Karpas-422 (cell line): ENCODE measurements at regions not wholly inside any gene's neighbourhood (a gene's known extent, or its start where the extent isn't known, plus 50 kb on each side); places are given as distances from the start of the nearest gene placed in this dataset.

Source experiments
- DNase-seq: peaks from one replicate; pipeline ENCODE4 v3.0.0-alpha.2; 2015
- H2AFZ ChIP-seq: fragments of 200-600 bp; sonication (generic); 2 replicates; pipeline ENCODE4 v1.6.1; 2014; ENCODE audit warnings: antibody characterized with exemption, low read length, mixed read lengths
- H3K27ac ChIP-seq: fragments of 200-600 bp; sonication (generic); 2 replicates; pipeline ENCODE4 v1.5.1; 2014; ENCODE audit warnings: mild to moderate bottlenecking, low read length, moderate library complexity
- H3K27me3 ChIP-seq: fragments of 200-600 bp; sonication (generic); 2 replicates; pipeline ENCODE4 v1.6.1; 2014; ENCODE audit warnings: low read length, mixed read lengths
- H3K36me3 ChIP-seq: fragments of 200-600 bp; sonication (generic); 2 replicates; pipeline ENCODE4 v1.6.1; 2014; ENCODE audit warnings: low read length, mixed read lengths; ENCODE audit not compliant: insufficient read depth
- H3K4me1 ChIP-seq: fragments of 200-600 bp; sonication (generic); 2 replicates; pipeline ENCODE4 v1.6.1; 2014; ENCODE audit warnings: mild to moderate bottlenecking, low read length, mixed read lengths
- H3K4me2 ChIP-seq: fragments of 200-600 bp; sonication (generic); 2 replicates; pipeline ENCODE4 v1.6.1; 2014; ENCODE audit warnings: low read length, low read depth, mild to moderate bottlenecking; ENCODE audit not compliant: poor library complexity, severe bottlenecking
- H3K4me3 ChIP-seq: fragments of 200-600 bp; sonication (generic); 2 replicates; pipeline ENCODE4 v1.5.1; 2014; ENCODE audit warnings: mild to moderate bottlenecking, antibody characterized with exemption, low read length, mixed read lengths
- H3K79me2 ChIP-seq: fragments of 200-600 bp; sonication (generic); 2 replicates; pipeline ENCODE4 v1.6.1; 2014; ENCODE audit warnings: mild to moderate bottlenecking, low read length, mixed read lengths
- H3K9ac ChIP-seq: fragments of 200-600 bp; sonication (generic); 2 replicates; pipeline ENCODE4 v1.6.0; 2014; ENCODE audit warnings: low read length
- H3K9me2 ChIP-seq: fragments of 200-600 bp; sonication (generic), shearing (Covaris generic); replicated peaks from 2 replicates; pipeline ENCODE4 v1.6.0; 2014; ENCODE audit warnings: mild to moderate bottlenecking, low read length, moderate library complexity; ENCODE audit not compliant: insufficient read depth
- H3K9me3 ChIP-seq: fragments of 300-700, 200-600 bp; sonication (generic); 2 replicates; pipeline ENCODE4 v1.6.1; 2014; ENCODE audit warnings: low read length, mixed read lengths
- H4K20me1 ChIP-seq: fragments of 200-600 bp; sonication (generic); 2 replicates; pipeline ENCODE4 v1.6.1; 2014; ENCODE audit warnings: mild to moderate bottlenecking, antibody characterized with exemption, low read length, low read depth; ENCODE audit not compliant: insufficient read depth

GRCh38 chr12:63047146-63047545 is 103.9 kb downstream of the AVPR1A start:
- Histone ChIP-seq H3K9ac (no peak overlapping the region), H3K4me1 (no peaks in the 10 kb centered on the region), H4K20me1 (no peaks in the 10 kb centered on the region), H3K4me3 (no peak overlapping the region), H3K79me2 (no peaks in the 10 kb centered on the region), H3K9me2 (no peaks in the 10 kb centered on the region), H3K36me3 (no peaks in the 10 kb centered on the region), H3K9me3 (no peaks in the 10 kb centered on the region), H3K4me2 (no peak overlapping the region), H3K27ac (no peak overlapping the region), H3K27me3 (no peaks in the 10 kb centered on the region; the same call in 1 of the 2 replicates), H2AFZ (no peak overlapping the region)
- DNase-seq, result no peak

DNA sequence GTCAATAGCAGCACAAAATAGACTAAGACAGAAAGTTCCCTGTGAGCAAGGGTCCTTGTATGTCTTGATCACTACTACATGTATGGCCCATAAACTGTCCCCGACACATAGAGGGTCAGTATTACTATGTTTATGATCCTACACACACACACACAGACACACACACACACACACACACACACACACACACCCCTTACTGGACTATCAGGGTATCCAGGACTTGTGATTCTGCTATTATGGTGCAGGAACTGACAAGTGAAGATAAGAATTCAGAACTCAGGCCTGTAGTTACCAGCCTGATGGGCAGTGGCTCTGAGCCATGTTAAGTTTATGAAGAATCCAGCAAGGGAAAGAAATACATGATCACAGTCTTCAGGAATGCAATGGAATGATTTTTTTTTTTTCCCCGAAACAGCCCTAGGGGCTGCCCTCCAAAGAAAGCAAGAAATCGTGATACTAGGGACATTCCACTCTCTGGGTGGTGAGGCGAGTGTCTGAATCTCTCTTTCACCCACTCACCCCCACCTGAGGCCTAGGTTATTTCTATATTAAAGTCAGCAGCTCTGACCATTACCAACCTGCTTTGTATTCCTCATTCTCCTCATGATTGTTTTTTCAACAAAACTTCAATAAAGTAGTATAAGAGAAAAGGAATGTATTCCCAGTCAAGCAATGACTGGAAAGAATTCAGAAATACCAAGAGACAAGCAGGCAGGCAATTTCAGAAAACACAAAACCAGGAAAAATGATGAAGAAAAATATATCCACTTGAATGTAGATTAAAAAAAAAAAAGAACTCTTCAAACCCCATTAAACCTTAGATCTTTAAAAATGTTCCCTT is 105.8 kb downstream of the AVPR1A start:
- H3K27ac ChIP-seq, result no peak overlapping the region
- no peak for DNase-seq
- H3K4me2 ChIP-seq, result no peak overlapping the region
- H3K4me1 ChIP-seq, result no peaks in the 10 kb centered on the region
- no peaks in the 10 kb centered on the region for H3K79me2 ChIP-seq
- no peaks in the 10 kb centered on the region for H3K36me3 ChIP-seq
- H3K4me3 ChIP-seq, result no peak overlapping the region
- 0 out of 2 replicates have a peak, but pooled peaks cover 4% of the 10 kb centered on the region for H3K9me2 ChIP-seq
- H3K27me3 ChIP-seq, result no peaks in the 10 kb centered on the region; the same call in 1 of the 2 replicates
- no peaks in the 10 kb centered on the region for H3K9me3 ChIP-seq
- H2AFZ ChIP-seq, result no peak overlapping the region
- no peaks in the 10 kb centered on the region for H4K20me1 ChIP-seq
- H3K9ac ChIP-seq, result no peak overlapping the region

DNA sequence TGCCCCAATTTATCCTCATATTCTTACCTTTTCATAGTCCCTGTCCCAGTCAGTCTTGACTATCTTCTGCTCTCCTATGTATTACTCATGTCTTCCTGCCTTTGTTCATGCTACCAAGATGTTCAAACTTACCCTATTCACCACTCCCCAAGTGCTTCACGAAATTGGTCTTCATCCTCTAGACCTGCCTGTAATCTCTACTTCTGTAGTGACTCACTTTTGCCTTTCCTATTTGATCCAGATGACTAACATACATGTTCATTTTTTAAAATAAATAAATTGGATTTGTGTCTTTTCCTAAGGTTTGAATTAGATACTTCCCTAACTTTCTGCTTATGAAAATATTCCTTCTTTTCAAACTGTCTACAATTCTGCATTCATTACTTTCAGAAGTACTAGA is 107.7 kb upstream of the PPM1H start:
- no peak overlapping the region for H3K4me3 ChIP-seq
- no peak overlapping the region for H3K27ac ChIP-seq
- no peaks in the 10 kb centered on the region for H3K79me2 ChIP-seq
- H3K36me3 ChIP-seq, result no peaks in the 10 kb centered on the region
- no peak overlapping the region for H3K9ac ChIP-seq
- H3K9me2 ChIP-seq, result 0 out of 2 replicates have a peak, but pooled peaks cover 4% of the 10 kb centered on the region
- no peak overlapping the region for H3K4me2 ChIP-seq
- no peaks in the 10 kb centered on the region for H3K4me1 ChIP-seq
- no peak overlapping the region for H2AFZ ChIP-seq
- DNase-seq, result no peak
- H4K20me1 ChIP-seq, result no peaks in the 10 kb centered on the region
- no peaks in the 10 kb centered on the region; the same call in 1 of the 2 replicates for H3K27me3 ChIP-seq
- H3K9me3 ChIP-seq, result no peaks in the 10 kb centered on the region

- Histone ChIP-seq H3K9me2 (0 out of 2 replicates have a peak, but pooled peaks cover 4% of the 10 kb centered on the region), H3K9me3 (no peaks in the 10 kb centered on the region), H3K9ac (no peak overlapping the region), H4K20me1 (no peaks in the 10 kb centered on the region), H3K36me3 (no peaks in the 10 kb centered on the region), H3K4me3 (no peak overlapping the region), H3K27ac (no peak overlapping the region), H3K79me2 (no peaks in the 10 kb centered on the region), H3K4me1 (no peaks in the 10 kb centered on the region), H2AFZ (no peak overlapping the region), H3K27me3 (no peaks in the 10 kb centered on the region; the same call in 1 of the 2 replicates), H3K4me2 (no peak overlapping the region)
- no peak for DNase-seq
Measured at GRCh38 chr12:63041601-63042000, 106.7 kb upstream of the PPM1H start.

DNA sequence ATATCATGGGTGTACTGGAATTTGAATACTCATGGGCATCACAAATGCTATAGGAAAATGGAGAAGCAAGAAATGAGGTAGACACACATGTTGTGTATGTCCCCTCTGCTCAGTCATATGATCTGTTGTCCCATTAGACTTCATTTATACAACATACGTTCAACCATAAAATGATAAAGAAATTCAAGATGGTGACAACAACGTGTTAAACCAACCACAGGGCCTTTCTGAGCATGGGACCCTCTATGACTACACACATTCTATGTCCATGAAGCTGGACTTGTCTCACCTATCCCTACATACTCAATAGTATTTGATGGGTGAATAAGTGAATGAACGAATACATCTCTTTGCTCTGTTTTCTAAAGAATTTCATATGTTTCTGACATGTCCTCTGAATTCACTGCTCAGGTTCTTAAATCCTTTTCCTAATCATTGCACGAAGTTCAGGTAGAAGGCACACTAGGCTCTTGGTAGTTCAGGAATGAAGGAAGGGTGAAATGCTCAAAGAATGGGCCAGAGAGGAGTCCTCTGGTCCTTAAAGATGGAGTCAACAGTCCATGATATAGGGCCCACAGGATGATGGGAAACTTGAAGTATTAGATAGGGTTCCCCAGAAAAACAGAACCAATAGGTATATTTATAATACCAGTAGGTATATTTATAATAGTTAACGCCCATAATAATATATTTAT is 105.7 kb upstream of the PPM1H start:
- H3K9ac ChIP-seq, result no peak overlapping the region
- H3K4me1 ChIP-seq, result no peaks in the 10 kb centered on the region
- no peak for DNase-seq
- no peaks in the 10 kb centered on the region for H3K9me3 ChIP-seq
- no peaks in the 10 kb centered on the region for H3K79me2 ChIP-seq
- H3K4me2 ChIP-seq, result no peak overlapping the region
- no peak overlapping the region for H3K4me3 ChIP-seq
- no peaks in the 10 kb centered on the region for H3K36me3 ChIP-seq
- no peak overlapping the region for H3K27ac ChIP-seq
- 0 out of 2 replicates have a peak, but pooled peaks cover 4% of the 10 kb centered on the region for H3K9me2 ChIP-seq
- no peak overlapping the region for H2AFZ ChIP-seq
- H3K27me3 ChIP-seq, result no peaks in the 10 kb centered on the region; the same call in 1 of the 2 replicates
- no peaks in the 10 kb centered on the region for H4K20me1 ChIP-seq

DNA sequence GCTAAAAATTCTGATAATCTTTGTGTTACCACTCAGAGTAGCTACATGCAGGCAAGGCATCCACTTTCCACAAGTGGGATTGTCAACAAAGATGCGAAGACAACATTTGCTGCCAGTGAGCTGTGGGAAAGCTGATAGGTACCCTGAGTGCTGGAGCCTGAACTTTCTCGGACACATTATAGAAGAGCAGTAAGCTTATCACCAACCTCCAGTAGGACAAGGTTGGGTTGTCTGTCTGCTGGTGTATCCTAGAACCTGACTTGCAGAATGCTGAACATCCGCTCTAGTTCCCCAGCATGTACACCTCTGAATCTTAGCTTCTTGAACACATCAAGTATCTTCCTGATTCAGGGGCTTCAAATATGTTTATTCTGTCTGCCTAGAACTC is 103.8 kb upstream of the PPM1H start:
- Histone ChIP-seq H3K36me3 (no peaks in the 10 kb centered on the region), H3K9me2 (0 out of 2 replicates have a peak, but pooled peaks cover 4% of the 10 kb centered on the region), H3K79me2 (no peaks in the 10 kb centered on the region), H3K9me3 (no peaks in the 10 kb centered on the region; the same call in 1 of the 2 replicates), H3K27ac (no peak overlapping the region), H3K4me3 (no peak overlapping the region), H3K9ac (no peak overlapping the region), H3K4me2 (no peak overlapping the region), H3K27me3 (no peaks in the 10 kb centered on the region; the same call in 1 of the 2 replicates), H2AFZ (no peak overlapping the region), H3K4me1 (no peaks in the 10 kb centered on the region), H4K20me1 (no peaks in the 10 kb centered on the region)
- no peak for DNase-seq

- H3K9me2 ChIP-seq, result 0 out of 2 replicates have a peak, but pooled peaks cover 4% of the 10 kb centered on the region
- H3K4me2 ChIP-seq, result no peak overlapping the region
- H3K9me3 ChIP-seq, result no peaks in the 10 kb centered on the region; the same call in 1 of the 2 replicates
Measured at GRCh38 chr12:63037746-63038712, 103.1 kb upstream of the PPM1H start.

More at GRCh38 chr12:63037746-63038712, 103.1 kb upstream of the PPM1H start:
- Histone ChIP-seq H3K27me3 (no peaks in the 10 kb centered on the region), H3K27ac (no peak overlapping the region), H3K9ac (no peak overlapping the region), H3K4me1 (no peaks in the 10 kb centered on the region), H2AFZ (no peak overlapping the region), H3K79me2 (no peaks in the 10 kb centered on the region), H3K4me3 (no peak overlapping the region), H4K20me1 (no peaks in the 10 kb centered on the region), H3K36me3 (no peaks in the 10 kb centered on the region)
- no peak for DNase-seq
